ENCODE measurements at regions not wholly inside any gene's neighbourhood (a gene's known extent, or its start where the extent isn't known, plus 50 kb on each side); places are given as distances from the start of the nearest gene placed in this dataset.

DNA sequence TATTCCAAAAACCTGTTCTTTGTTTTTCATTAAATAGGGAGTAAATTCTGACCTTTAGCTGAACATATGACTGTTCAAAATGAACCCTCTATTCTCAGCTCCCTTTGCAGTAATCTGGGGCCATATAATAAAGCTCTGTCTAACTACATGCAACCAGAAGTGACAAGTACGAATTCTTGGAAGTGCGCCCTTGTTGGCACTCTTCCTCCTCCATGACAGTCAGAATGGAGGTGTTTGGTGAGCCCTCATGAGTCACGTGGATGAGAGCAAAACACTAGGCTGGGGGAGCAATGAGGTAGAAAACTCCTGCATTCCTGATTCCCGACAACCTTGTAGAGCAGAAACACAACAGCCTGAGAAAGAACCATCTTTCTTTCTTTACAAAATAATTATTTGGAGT lies 552.9 kb downstream of the FBXO15 start:
- TF ChIP-seq, protein P1, sequence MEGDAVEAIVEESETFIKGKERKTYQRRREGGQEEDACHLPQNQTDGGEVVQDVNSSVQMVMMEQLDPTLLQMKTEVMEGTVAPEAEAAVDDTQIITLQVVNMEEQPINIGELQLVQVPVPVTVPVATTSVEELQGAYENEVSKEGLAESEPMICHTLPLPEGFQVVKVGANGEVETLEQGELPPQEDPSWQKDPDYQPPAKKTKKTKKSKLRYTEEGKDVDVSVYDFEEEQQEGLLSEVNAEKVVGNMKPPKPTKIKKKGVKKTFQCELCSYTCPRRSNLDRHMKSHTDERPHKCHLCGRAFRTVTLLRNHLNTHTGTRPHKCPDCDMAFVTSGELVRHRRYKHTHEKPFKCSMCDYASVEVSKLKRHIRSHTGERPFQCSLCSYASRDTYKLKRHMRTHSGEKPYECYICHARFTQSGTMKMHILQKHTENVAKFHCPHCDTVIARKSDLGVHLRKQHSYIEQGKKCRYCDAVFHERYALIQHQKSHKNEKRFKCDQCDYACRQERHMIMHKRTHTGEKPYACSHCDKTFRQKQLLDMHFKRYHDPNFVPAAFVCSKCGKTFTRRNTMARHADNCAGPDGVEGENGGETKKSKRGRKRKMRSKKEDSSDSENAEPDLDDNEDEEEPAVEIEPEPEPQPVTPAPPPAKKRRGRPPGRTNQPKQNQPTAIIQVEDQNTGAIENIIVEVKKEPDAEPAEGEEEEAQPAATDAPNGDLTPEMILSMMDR (IDR thresholded peaks at IDR 0.05; ENCODE audit: low read depth, low read length) = no peak
- TF ChIP-seq EZH2phosphoT487 (IDR thresholded peaks at IDR 0.05; ENCODE audit: low read depth) = no peak

Measured in OCI-LY3 (cell line).